ENCODE measurements at regions not wholly inside any gene's neighbourhood (a gene's known extent, or its start where the extent isn't known, plus 50 kb on each side); places are given as distances from the start of the nearest gene placed in this dataset.

DNA sequence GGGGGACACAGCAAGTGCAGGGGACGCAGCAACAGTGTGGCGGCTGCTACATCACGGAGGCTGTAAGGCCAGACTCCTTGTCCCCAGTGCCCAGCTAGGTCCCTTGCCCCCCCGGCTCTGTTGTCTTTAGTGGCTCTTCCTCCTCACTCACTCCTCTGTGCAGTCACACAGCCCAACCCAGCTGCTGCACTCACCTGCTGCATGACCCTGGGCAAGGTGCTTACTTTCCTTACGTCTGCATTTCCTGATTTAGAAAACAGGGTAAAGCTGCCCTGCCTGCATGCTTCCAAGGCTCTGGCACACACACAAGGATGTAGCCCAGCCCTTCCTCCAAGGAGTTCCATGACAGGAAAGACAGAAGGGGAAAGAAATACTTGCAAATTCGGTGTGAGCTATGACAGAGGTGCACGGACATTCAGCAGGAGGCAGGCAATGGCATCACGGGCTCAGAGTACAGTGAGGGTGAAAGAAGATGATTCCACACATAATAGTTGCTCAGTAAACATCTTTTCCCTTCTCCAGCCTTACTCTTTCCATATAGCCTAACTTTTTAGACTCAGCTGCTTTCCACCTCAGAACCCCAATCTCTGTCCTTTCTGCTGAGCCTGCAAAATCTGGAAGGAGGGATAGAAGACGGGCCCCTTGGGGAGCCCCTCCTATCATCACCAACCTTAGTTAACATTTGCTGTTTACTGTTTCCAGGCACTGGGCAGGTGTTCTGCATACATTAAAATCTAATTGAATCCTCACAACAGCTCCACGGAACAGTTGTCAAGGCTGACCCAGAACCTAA is 150.9 kb downstream of the MRM1 start:
- no peak overlapping the region for H3K27ac ChIP-seq
- H3K4me3 ChIP-seq (replicated peaks in 1 of 3) = no peak overlapping the region
- no peak for TF ChIP-seq POLR2A (IDR thresholded peaks at IDR 0.05)
- TF ChIP-seq, protein P1, sequence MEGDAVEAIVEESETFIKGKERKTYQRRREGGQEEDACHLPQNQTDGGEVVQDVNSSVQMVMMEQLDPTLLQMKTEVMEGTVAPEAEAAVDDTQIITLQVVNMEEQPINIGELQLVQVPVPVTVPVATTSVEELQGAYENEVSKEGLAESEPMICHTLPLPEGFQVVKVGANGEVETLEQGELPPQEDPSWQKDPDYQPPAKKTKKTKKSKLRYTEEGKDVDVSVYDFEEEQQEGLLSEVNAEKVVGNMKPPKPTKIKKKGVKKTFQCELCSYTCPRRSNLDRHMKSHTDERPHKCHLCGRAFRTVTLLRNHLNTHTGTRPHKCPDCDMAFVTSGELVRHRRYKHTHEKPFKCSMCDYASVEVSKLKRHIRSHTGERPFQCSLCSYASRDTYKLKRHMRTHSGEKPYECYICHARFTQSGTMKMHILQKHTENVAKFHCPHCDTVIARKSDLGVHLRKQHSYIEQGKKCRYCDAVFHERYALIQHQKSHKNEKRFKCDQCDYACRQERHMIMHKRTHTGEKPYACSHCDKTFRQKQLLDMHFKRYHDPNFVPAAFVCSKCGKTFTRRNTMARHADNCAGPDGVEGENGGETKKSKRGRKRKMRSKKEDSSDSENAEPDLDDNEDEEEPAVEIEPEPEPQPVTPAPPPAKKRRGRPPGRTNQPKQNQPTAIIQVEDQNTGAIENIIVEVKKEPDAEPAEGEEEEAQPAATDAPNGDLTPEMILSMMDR (IDR thresholded peaks at IDR 0.05) = no peak
- no peaks in the 10 kb centered on the region for H3K4me1 ChIP-seq
- H3K9me3 ChIP-seq = no peaks in the 10 kb centered on the region
- 66 to 69% methylated on average over 8 to 10 of the region's 10 CpGs for WGBS, 2 donors
- intact Hi-C loops (cut with DNase I) = no loop called here
- no peak for DNase-seq
- H3K36me3 ChIP-seq = no peaks in the 10 kb centered on the region
- H3K27me3 ChIP-seq = no peaks in the 10 kb centered on the region

DNA sequence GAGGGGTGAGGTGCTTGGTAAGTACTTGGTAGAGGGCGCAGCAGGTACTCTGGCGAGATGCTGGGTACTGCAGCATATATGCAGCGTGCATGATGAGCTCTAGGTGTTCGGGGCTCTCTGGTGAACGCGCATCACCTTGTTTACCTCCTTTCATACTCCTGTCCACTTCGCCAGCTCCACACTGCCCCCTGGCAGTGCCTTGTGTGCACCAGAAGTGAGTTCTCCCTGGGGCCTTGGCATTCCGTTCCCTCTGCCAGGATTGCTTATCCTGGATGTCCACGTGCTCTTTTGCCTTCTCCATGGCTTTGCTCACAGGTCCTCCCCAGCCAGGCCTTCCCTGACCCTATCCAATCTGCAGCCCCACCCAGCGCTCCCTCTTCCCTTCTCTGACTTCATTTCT is 154.2 kb downstream of the MRM1 start:
- DNase-seq = peak in 1 of 2 donors; percentile 5
- 47 to 53% methylated on average over 10 of the region's 10 CpGs for WGBS, 2 donors
- H3K4me3 ChIP-seq (replicated peaks in 1 of 3) = no peak overlapping the region
- H3K27ac ChIP-seq = no peak overlapping the region
- H3K27me3 ChIP-seq = no peaks in the 10 kb centered on the region
- TF ChIP-seq, protein P1 (IDR thresholded peaks at IDR 0.05) = peak in 1 of 6 experiments; percentile 7
- TF ChIP-seq POLR2A (IDR thresholded peaks at IDR 0.05) = no peak
- no peaks in the 10 kb centered on the region for H3K9me3 ChIP-seq
- intact Hi-C loops (cut with DNase I) = no loop called here
- H3K36me3 ChIP-seq = no peaks in the 10 kb centered on the region
- H3K4me1 ChIP-seq = no peaks in the 10 kb centered on the region

DNA sequence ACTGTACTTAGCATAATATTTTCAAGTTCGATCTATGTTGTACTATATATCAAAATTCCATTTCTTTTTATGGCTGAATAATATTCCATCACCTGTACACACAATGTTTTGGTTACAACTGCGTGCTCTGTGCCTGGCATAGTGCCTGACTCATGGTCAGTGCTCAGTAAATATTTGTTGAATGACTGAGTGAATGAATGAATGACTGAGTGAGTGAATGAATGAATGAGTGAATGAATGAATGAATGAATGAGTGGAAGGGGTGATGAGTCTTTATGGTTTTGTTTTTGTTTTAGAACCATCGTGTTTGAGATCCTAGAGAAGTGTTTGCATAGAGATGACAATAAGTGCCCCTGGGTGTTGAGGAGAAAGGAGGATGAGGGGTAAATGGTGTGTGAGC is 155.3 kb downstream of the MRM1 start:
- Histone ChIP-seq H3K4me3 (replicated peaks in 1 of 3) (no peak overlapping the region), H3K27ac (no peak overlapping the region), H3K27me3 (no peaks in the 10 kb centered on the region), H3K9me3 (no peaks in the 10 kb centered on the region), H3K4me1 (no peaks in the 10 kb centered on the region), H3K36me3 (no peaks in the 10 kb centered on the region)
- intact Hi-C loops (cut with DNase I) = no loop called here
- TF ChIP-seq POLR2A (IDR thresholded peaks at IDR 0.05) = no peak
- TF ChIP-seq, protein P1 (IDR thresholded peaks at IDR 0.05) = no peak
- 82 to 83% methylated on average over 3 of the region's 3 CpGs for WGBS, 2 donors
- DNase-seq = no peak

DNA sequence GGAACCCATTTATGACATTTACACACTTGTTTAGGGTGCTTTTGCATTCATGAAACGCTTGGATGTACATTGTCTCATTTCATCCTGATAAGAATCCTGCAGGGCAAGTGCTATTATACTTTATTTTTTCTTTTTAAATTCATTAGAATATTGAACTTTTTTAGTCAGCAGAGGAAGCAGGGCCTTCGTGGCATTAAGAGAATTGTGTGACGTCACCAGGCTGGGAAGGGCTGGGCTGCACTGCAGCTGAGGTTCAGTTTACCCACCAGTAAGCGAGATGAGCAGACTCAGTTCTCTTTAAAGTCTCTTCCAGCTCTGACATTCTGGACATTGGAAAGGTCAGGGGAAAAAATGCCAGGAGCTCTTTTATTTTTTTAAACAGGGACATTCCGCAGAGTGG is 159.0 kb downstream of the MRM1 start:
- no peak for DNase-seq
- intact Hi-C loops (cut with DNase I) = no loop called here
- no peaks in the 10 kb centered on the region for H3K27me3 ChIP-seq
- H3K4me1 ChIP-seq = no peaks in the 10 kb centered on the region
- no peak overlapping the region for H3K4me3 ChIP-seq (replicated peaks in 1 of 3)
- H3K36me3 ChIP-seq = no peaks in the 10 kb centered on the region
- H3K9me3 ChIP-seq = no peaks in the 10 kb centered on the region
- TF ChIP-seq, protein P1 (IDR thresholded peaks at IDR 0.05) = no peak
- TF ChIP-seq POLR2A (IDR thresholded peaks at IDR 0.05) = no peak
- 74 to 78% methylated on average over 5 of the region's 5 CpGs for WGBS, 2 donors
- H3K27ac ChIP-seq = no peak overlapping the region

DNA sequence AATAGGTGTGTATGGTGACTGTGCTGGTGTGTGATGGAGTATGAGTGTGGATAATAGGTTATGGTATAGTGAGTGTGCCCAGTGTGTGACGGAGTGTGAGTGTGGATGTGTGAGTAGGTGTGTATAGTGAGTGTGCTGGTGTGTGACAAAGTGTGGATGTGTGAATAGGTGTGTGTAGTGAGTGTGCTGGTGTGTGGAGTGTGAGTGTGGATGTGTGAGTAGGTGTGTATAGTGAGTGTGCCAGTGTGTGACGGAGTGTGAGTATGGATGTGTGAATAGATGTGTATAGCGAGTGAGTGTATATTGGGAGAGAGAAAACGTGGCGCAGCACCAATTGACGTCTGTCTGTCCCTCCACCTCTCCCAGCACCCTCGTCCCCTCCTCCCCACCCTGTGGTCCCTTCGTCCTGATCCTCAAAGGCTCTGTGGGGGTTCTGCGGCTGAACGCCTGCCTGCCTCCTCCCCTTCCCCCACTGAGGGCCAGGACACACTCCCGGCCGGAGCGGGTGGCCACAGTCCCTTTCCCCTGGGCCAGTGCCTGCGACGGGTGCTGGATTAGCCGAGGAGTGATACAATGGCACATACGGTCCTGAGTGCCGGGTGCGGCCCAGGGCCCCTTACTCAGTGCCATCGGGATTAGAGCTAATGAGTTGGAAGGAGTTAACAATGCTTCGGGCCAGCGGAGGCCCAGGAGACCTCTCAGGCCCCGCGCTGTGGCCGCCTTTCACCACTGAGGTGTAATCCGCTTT is 160.0 kb downstream of the MRM1 start:
- Histone ChIP-seq H3K4me1 (no peaks in the 10 kb centered on the region), H3K27ac (no peak overlapping the region), H3K36me3 (no peaks in the 10 kb centered on the region), H3K27me3 (no peaks in the 10 kb centered on the region), H3K4me3 (replicated peaks in 1 of 3) (no peak overlapping the region), H3K9me3 (no peaks in the 10 kb centered on the region)
- intact Hi-C loops (cut with DNase I) = no loop called here
- no peak for DNase-seq
- TF ChIP-seq, protein P1 (IDR thresholded peaks at IDR 0.05) = no peak
- TF ChIP-seq POLR2A (IDR thresholded peaks at IDR 0.05) = no peak
- WGBS, 2 donors = 58 to 61% methylated on average over 20 to 26 of the region's 26 CpGs

All from thyroid gland (tissue), 4 donors.